ENCODE measurements at regions not wholly inside any gene's neighbourhood (a gene's known extent, or its start where the extent isn't known, plus 50 kb on each side); places are given as distances from the start of the nearest gene placed in this dataset.
A peak's percentile ranks its signal among the peaks of the same experiment; 100 is the strongest.

GRCh38 chr5:68444833-68445232 lies 229.3 kb downstream of the PIK3R1 start:
- Mint-ChIP-seq H3K36me3 (ENCODE audit: insufficient read depth in 2 of 2) (no peaks in the 10 kb centered on the region), H3K27ac (no peak overlapping the region)
- ATAC-seq (replicated peaks in 1 of 2), result no peak

GRCh38 chr5:68445257-68446069 lies 229.9 kb downstream of the PIK3R1 start:
- Mint-ChIP-seq H3K4me1 (ENCODE audit: low read depth) (peaks cover 25% of the 10 kb centered on the region), H3K27me3 (ENCODE audit: low read depth) (peaks cover 24% of the 10 kb centered on the region), H3K4me3 (no peak overlapping the region), H3K9me3 (peaks cover 0 to 1% of the 10 kb centered on the region in 2 donors), H3K27ac (no peak overlapping the region), H3K36me3 (ENCODE audit: insufficient read depth in 2 of 2) (no peaks in the 10 kb centered on the region)
- ATAC-seq (replicated peaks in 1 of 2) (no peak), DNase-seq (no peak)

More at GRCh38 chr5:68444833-68445232, 229.3 kb downstream of the PIK3R1 start:
- peaks cover 0 to 1% of the 10 kb centered on the region in 2 donors for H3K9me3 Mint-ChIP-seq
- H3K4me1 Mint-ChIP-seq (ENCODE audit: low read depth), result peaks cover 25% of the 10 kb centered on the region
- H3K27me3 Mint-ChIP-seq (ENCODE audit: low read depth), result peaks cover 28% of the 10 kb centered on the region
- no peak for DNase-seq
- no peak overlapping the region for H3K4me3 Mint-ChIP-seq

GRCh38 chr5:68446070-68446357 lies 230.5 kb downstream of the PIK3R1 start:
- no peaks in the 10 kb centered on the region for H3K36me3 Mint-ChIP-seq (ENCODE audit: insufficient read depth in 2 of 2)
- no peak overlapping the region for H3K27ac Mint-ChIP-seq
- peaks cover 24% of the 10 kb centered on the region for H3K27me3 Mint-ChIP-seq (ENCODE audit: low read depth)
- no peak for DNase-seq
- no peak overlapping the region for H3K4me3 Mint-ChIP-seq
- ATAC-seq (replicated peaks in 1 of 2), result no peak
- peaks cover 0 to 1% of the 10 kb centered on the region in 2 donors for H3K9me3 Mint-ChIP-seq
- peaks cover 22% of the 10 kb centered on the region for H3K4me1 Mint-ChIP-seq (ENCODE audit: low read depth)

- H3K27me3 Mint-ChIP-seq (ENCODE audit: low read depth), result peaks cover 24% of the 10 kb centered on the region
- H3K9me3 Mint-ChIP-seq, result peaks cover 0 to 1% of the 10 kb centered on the region in 2 donors
- ATAC-seq (replicated peaks in 1 of 2), result no peak
- H3K4me3 Mint-ChIP-seq, result no peak overlapping the region
- peaks cover 17% of the 10 kb centered on the region for H3K4me1 Mint-ChIP-seq (ENCODE audit: low read depth)
- no peak for DNase-seq
- H3K27ac Mint-ChIP-seq, result no peak overlapping the region
- H3K36me3 Mint-ChIP-seq (ENCODE audit: insufficient read depth in 2 of 2), result no peaks in the 10 kb centered on the region
Measured at GRCh38 chr5:68446487-68446894, 230.9 kb downstream of the PIK3R1 start.

- H3K9me3 Mint-ChIP-seq, result peaks cover 0 to 1% of the 10 kb centered on the region in 2 donors
- no peaks in the 10 kb centered on the region for H3K36me3 Mint-ChIP-seq (ENCODE audit: insufficient read depth in 2 of 2)
- H3K27ac Mint-ChIP-seq, result no peak overlapping the region
- ATAC-seq (replicated peaks in 1 of 2) (no peak), DNase-seq (no peak)
- peaks cover 24% of the 10 kb centered on the region for H3K27me3 Mint-ChIP-seq (ENCODE audit: low read depth)
- H3K4me3 Mint-ChIP-seq, result no peak overlapping the region
- H3K4me1 Mint-ChIP-seq (ENCODE audit: low read depth), result peaks cover 12% of the 10 kb centered on the region
Measured at GRCh38 chr5:68447136-68447929, 231.8 kb downstream of the PIK3R1 start.

- peaks cover 23% of the 10 kb centered on the region for H3K27me3 Mint-ChIP-seq (ENCODE audit: low read depth)
- DNase-seq (no peak), ATAC-seq (replicated peaks in 1 of 2) (no peak)
- H3K9me3 Mint-ChIP-seq, result peaks cover 0 to 1% of the 10 kb centered on the region in 2 donors
- no peak overlapping the region for H3K4me3 Mint-ChIP-seq
- no peak overlapping the region for H3K27ac Mint-ChIP-seq
- H3K4me1 Mint-ChIP-seq (ENCODE audit: low read depth), result no peaks in the 10 kb centered on the region
- H3K36me3 Mint-ChIP-seq (ENCODE audit: insufficient read depth in 2 of 2), result no peaks in the 10 kb centered on the region
Measured at GRCh38 chr5:68449380-68449779, 233.8 kb downstream of the PIK3R1 start.

- no peaks in the 10 kb centered on the region for H3K36me3 Mint-ChIP-seq (ENCODE audit: insufficient read depth in 2 of 2)
- no peaks in the 10 kb centered on the region for H3K4me1 Mint-ChIP-seq (ENCODE audit: low read depth)
- H3K27ac Mint-ChIP-seq, result no peak overlapping the region
- no peak overlapping the region for H3K4me3 Mint-ChIP-seq
- DNase-seq (no peak), ATAC-seq (replicated peaks in 1 of 2) (no peak)
- H3K27me3 Mint-ChIP-seq (ENCODE audit: low read depth), result peaks cover 23% of the 10 kb centered on the region
- peaks cover 0 to 1% of the 10 kb centered on the region in 2 donors for H3K9me3 Mint-ChIP-seq
Measured at GRCh38 chr5:68450245-68450852, 234.8 kb downstream of the PIK3R1 start.

- no peak overlapping the region for H3K27ac Mint-ChIP-seq
- no peaks in the 10 kb centered on the region for H3K36me3 Mint-ChIP-seq (ENCODE audit: insufficient read depth in 2 of 2)
- ATAC-seq (replicated peaks in 1 of 2) (no peak), DNase-seq (no peak)
- peaks cover 23% of the 10 kb centered on the region for H3K27me3 Mint-ChIP-seq (ENCODE audit: low read depth)
- H3K4me3 Mint-ChIP-seq, result no peak overlapping the region
- no peaks in the 10 kb centered on the region for H3K4me1 Mint-ChIP-seq (ENCODE audit: low read depth)
- H3K9me3 Mint-ChIP-seq, result peaks cover 0 to 1% of the 10 kb centered on the region in 2 donors
Measured at GRCh38 chr5:68452286-68452685, 236.7 kb downstream of the PIK3R1 start.

GRCh38 chr5:68454172-68454571 lies 238.6 kb downstream of the PIK3R1 start:
- H3K4me3 Mint-ChIP-seq, result no peak overlapping the region

GRCh38 chr5:68454766-68455165 lies 239.2 kb downstream of the PIK3R1 start:
- Mint-ChIP-seq H3K36me3 (ENCODE audit: insufficient read depth in 2 of 2) (no peaks in the 10 kb centered on the region), H3K27ac (no peak overlapping the region), H3K27me3 (ENCODE audit: low read depth) (peaks cover 18% of the 10 kb centered on the region), H3K4me1 (ENCODE audit: low read depth) (peaks cover 14% of the 10 kb centered on the region), H3K9me3 (no peaks in the 10 kb centered on the region), H3K4me3 (no peak overlapping the region)
- DNase-seq (no peak), ATAC-seq (replicated peaks in 1 of 2) (no peak)

More at GRCh38 chr5:68454172-68454571, 238.6 kb downstream of the PIK3R1 start:
- no peaks in the 10 kb centered on the region for H3K9me3 Mint-ChIP-seq
- peaks cover 23% of the 10 kb centered on the region for H3K27me3 Mint-ChIP-seq (ENCODE audit: low read depth)
- DNase-seq, result no peak
- no peaks in the 10 kb centered on the region for H3K36me3 Mint-ChIP-seq (ENCODE audit: insufficient read depth in 2 of 2)
- H3K27ac Mint-ChIP-seq, result no peak overlapping the region
- ATAC-seq (replicated peaks in 1 of 2), result no peak
- H3K4me1 Mint-ChIP-seq (ENCODE audit: low read depth), result peaks cover 14% of the 10 kb centered on the region

GRCh38 chr5:68455216-68455615 lies 239.7 kb downstream of the PIK3R1 start:
- no peaks in the 10 kb centered on the region for H3K36me3 Mint-ChIP-seq (ENCODE audit: insufficient read depth in 2 of 2)
- H3K27ac Mint-ChIP-seq, result no peak overlapping the region
- no peak for ATAC-seq (replicated peaks in 1 of 2)
- no peaks in the 10 kb centered on the region for H3K9me3 Mint-ChIP-seq
- DNase-seq, result no peak
- peaks cover 18% of the 10 kb centered on the region for H3K27me3 Mint-ChIP-seq (ENCODE audit: low read depth)
- H3K4me1 Mint-ChIP-seq (ENCODE audit: low read depth), result peaks cover 14% of the 10 kb centered on the region
- H3K4me3 Mint-ChIP-seq, result no peak overlapping the region

- Mint-ChIP-seq H3K9me3 (no peaks in the 10 kb centered on the region), H3K36me3 (ENCODE audit: insufficient read depth in 2 of 2) (no peaks in the 10 kb centered on the region), H3K4me1 (ENCODE audit: low read depth) (peaks cover 14% of the 10 kb centered on the region), H3K27ac (no peak overlapping the region), H3K27me3 (ENCODE audit: low read depth) (peaks cover 18% of the 10 kb centered on the region), H3K4me3 (no peak overlapping the region)
- peak in 1 of 2 donors; percentile 42 for ATAC-seq (replicated peaks in 1 of 2)
- no peak for DNase-seq
Measured at GRCh38 chr5:68456756-68457217, 241.2 kb downstream of the PIK3R1 start.

- no peak overlapping the region for H3K27ac Mint-ChIP-seq
- H3K36me3 Mint-ChIP-seq (ENCODE audit: insufficient read depth in 2 of 2), result no peaks in the 10 kb centered on the region
- DNase-seq, result no peak
- no peak for ATAC-seq (replicated peaks in 1 of 2)
- no peak overlapping the region for H3K4me3 Mint-ChIP-seq
- peaks cover 14% of the 10 kb centered on the region for H3K4me1 Mint-ChIP-seq (ENCODE audit: low read depth)
- H3K27me3 Mint-ChIP-seq (ENCODE audit: low read depth), result peaks cover 18% of the 10 kb centered on the region
- H3K9me3 Mint-ChIP-seq, result no peaks in the 10 kb centered on the region
Measured at GRCh38 chr5:68457285-68457684, 241.7 kb downstream of the PIK3R1 start.
